Caco-2 (cell line): ENCODE measurements at regions not wholly inside any gene's neighbourhood (a gene's known extent, or its start where the extent isn't known, plus 50 kb on each side); places are given as distances from the start of the nearest gene placed in this dataset.

ENCODE experiments used
- BruUV-seq: library from RNA; stranded (reverse); fragments of 400-500 nt; replicated peaks from 2 replicates; lab custom pipeline; 2021; lab: Mats Ljungman, UMichigan
- CTCF ChIA-PET: fragments of 300-600 bp; sonication (Branson Sonifier 250); formaldehyde crosslinking; loops from one replicate; lab custom pipeline; 2022; ENCODE audit warnings: antibody characterized with exemption; lab: Charles Lee
- POLR2A ChIA-PET: fragments of 300-600 bp; sonication (Branson Sonifier 250); formaldehyde crosslinking; loops from one replicate; lab custom pipeline; 2022; ENCODE audit warnings: antibody characterized with exemption; lab: Charles Lee
- DNase-seq, 2 experiments: peaks; one replicate each; pipeline versions ENCODE4 v3.0.0 to v3.0.0-alpha.2; 2020 to 2022
- H3K27me3 ChIP-seq: replicated peaks from 2 replicates; pipeline ENCODE4 v1.6.0; 2011; ENCODE audit warnings: low read length; ENCODE audit not compliant: control insufficient read depth, insufficient read depth
- H3K36me3 ChIP-seq: 2 replicates; pipeline ENCODE4 v1.5.1; 2011; ENCODE audit warnings: low read length; ENCODE audit not compliant: control insufficient read depth, insufficient read depth
- H3K4me1 ChIP-seq: fragments of 250-450 bp; sonication (Bioruptor Pico); 2 replicates; pipeline ENCODE4 v1.5.1; 2020; ENCODE audit warnings: mild to moderate bottlenecking
- H3K4me3 ChIP-seq: 2 replicates; pipeline ENCODE4 v1.5.1; 2011; ENCODE audit warnings: low read depth, mild to moderate bottlenecking, control low read depth, low read length
- H3K9me3 ChIP-seq: fragments of 250-450 bp; sonication (Bioruptor Pico); 2 replicates; pipeline ENCODE4 v1.5.1; 2020; ENCODE audit warnings: mild to moderate bottlenecking, moderate library complexity
- H3K27ac Mint-ChIP-seq: one replicate; pipeline ENCODE4 v1.8.0; 2022; ENCODE audit warnings: mixed read lengths; ENCODE audit not compliant: unreplicated experiment
- H3K27me3 Mint-ChIP-seq: one replicate; pipeline ENCODE4 v1.8.0; 2022; ENCODE audit warnings: mixed read lengths; ENCODE audit not compliant: insufficient read depth, unreplicated experiment
- H3K36me3 Mint-ChIP-seq: one replicate; pipeline ENCODE4 v1.8.0; 2022; ENCODE audit warnings: mild to moderate bottlenecking, mixed read lengths; ENCODE audit not compliant: insufficient read depth, unreplicated experiment
- H3K4me1 Mint-ChIP-seq: one replicate; pipeline ENCODE4 v1.8.0; 2022; ENCODE audit warnings: low read depth, mixed read lengths; ENCODE audit not compliant: unreplicated experiment
- H3K4me3 Mint-ChIP-seq: one replicate; pipeline ENCODE4 v1.8.0; 2022; ENCODE audit warnings: mild to moderate bottlenecking, moderate library complexity, mixed read lengths; ENCODE audit not compliant: unreplicated experiment
- H3K9me3 Mint-ChIP-seq: one replicate; pipeline ENCODE4 v1.8.0; 2022; ENCODE audit warnings: mixed read lengths; ENCODE audit not compliant: unreplicated experiment
- intact Hi-C: fragments of 100-400 bp; cut with micrococcal nuclease; formaldehyde crosslinking; loops from one replicate; pipeline ENCODE4 v1.10.0; 2022; ENCODE audit not compliant: unreplicated experiment
- TF ChIP-seq, protein P1 (sequence below), 2 experiments: fragments of 200-600 bp in 1 of 2; IDR thresholded peaks; 1 replicate in 1 of 2; 2 replicates in 1 of 2; pipeline versions ENCODE4 v1.5.1 to v1.8.0; 2011 to 2022; ENCODE audit warnings: antibody characterized with exemption in 1 of 2, control low read depth in 1 of 2, inconsistent platforms in 1 of 2, low read depth in 1 of 2, low read length in 1 of 2, mild to moderate bottlenecking in 1 of 2, moderate library complexity in 1 of 2; ENCODE audit not compliant: insufficient read depth in 1 of 2, severe bottlenecking in 1 of 2, unreplicated experiment in 1 of 2

DNA sequence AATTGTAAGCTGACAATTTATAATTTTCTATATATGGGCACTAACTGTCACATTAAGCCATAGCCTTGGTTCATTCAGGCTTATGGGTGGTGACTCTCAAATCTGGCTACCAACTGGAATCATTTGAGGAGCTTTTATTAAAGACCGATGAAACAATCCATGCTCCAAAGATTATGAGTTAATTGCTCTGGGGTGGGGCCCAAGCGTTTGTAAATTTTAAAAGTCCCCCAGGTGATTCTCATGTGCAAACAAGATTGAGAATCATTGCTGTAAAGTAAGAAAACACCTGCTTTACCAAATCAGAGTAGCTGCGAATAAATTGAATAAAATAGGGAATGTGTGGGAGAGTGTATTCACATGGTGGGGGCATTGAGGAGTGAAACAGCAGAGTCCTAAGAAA is 76.1 kb upstream of the RAB27B start:
- ChIA-PET CTCF (no interaction called here), POLR2A (no interaction called here)
- BruUV-seq = no TSS peak
- Mint-ChIP-seq H3K9me3 (no peaks in the 10 kb centered on the region), H3K4me1 (peaks cover 15% of the 10 kb centered on the region), H3K27me3 (no peaks in the 10 kb centered on the region), H3K27ac (no peak overlapping the region), H3K36me3 (no peaks in the 10 kb centered on the region), H3K4me3 (no peak overlapping the region)
- H3K4me3 ChIP-seq = no peak overlapping the region
- TF ChIP-seq, protein P1, sequence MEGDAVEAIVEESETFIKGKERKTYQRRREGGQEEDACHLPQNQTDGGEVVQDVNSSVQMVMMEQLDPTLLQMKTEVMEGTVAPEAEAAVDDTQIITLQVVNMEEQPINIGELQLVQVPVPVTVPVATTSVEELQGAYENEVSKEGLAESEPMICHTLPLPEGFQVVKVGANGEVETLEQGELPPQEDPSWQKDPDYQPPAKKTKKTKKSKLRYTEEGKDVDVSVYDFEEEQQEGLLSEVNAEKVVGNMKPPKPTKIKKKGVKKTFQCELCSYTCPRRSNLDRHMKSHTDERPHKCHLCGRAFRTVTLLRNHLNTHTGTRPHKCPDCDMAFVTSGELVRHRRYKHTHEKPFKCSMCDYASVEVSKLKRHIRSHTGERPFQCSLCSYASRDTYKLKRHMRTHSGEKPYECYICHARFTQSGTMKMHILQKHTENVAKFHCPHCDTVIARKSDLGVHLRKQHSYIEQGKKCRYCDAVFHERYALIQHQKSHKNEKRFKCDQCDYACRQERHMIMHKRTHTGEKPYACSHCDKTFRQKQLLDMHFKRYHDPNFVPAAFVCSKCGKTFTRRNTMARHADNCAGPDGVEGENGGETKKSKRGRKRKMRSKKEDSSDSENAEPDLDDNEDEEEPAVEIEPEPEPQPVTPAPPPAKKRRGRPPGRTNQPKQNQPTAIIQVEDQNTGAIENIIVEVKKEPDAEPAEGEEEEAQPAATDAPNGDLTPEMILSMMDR (IDR thresholded peaks at IDR 0.05; ENCODE audit: insufficient read depth in 1 of 2, low read depth in 1 of 2, low read length in 1 of 2, severe bottlenecking in 1 of 2, unreplicated experiment in 1 of 2) = no peak
- no peaks in the 10 kb centered on the region for H3K27me3 ChIP-seq
- intact Hi-C loops = no loop called here
- no peak for DNase-seq
- H3K36me3 ChIP-seq = no peaks in the 10 kb centered on the region
- no peaks in the 10 kb centered on the region for H3K4me1 ChIP-seq
- no peaks in the 10 kb centered on the region for H3K9me3 ChIP-seq

DNA sequence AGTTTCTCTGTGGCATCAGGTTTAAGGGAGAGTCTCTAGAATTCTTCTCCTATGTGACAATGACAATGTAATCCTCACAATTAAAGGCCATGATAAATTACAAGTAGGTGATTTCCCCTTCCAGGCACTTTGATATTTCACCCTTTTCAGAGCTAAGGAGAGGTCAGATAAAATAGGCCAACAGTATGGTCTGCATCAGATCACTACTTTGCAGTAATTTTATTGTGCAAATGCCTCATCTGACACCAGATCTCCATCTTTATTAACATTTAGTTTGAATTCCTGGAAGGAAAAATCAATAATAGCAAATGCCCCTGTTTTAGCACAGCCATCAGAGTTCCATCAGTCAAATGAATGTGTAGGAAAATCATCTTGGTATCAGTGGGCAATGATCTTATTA is 72.8 kb upstream of the RAB27B start:
- H3K27ac Mint-ChIP-seq = no peak overlapping the region
- no TSS peak for BruUV-seq
- Histone ChIP-seq H3K4me1 (no peaks in the 10 kb centered on the region), H3K27me3 (no peaks in the 10 kb centered on the region), H3K9me3 (no peaks in the 10 kb centered on the region), H3K36me3 (no peaks in the 10 kb centered on the region), H3K4me3 (no peak overlapping the region)
- H3K27me3 Mint-ChIP-seq = no peaks in the 10 kb centered on the region
- POLR2A ChIA-PET = no interaction called here
- H3K36me3 Mint-ChIP-seq = no peaks in the 10 kb centered on the region
- no peaks in the 10 kb centered on the region for H3K9me3 Mint-ChIP-seq
- DNase-seq = no peak
- H3K4me1 Mint-ChIP-seq = peaks cover 10% of the 10 kb centered on the region
- CTCF ChIA-PET = no interaction called here
- intact Hi-C loops = no loop called here
- TF ChIP-seq, protein P1 (IDR thresholded peaks at IDR 0.05; ENCODE audit: insufficient read depth in 1 of 2, low read depth in 1 of 2, low read length in 1 of 2, severe bottlenecking in 1 of 2, unreplicated experiment in 1 of 2) = no peak
- H3K4me3 Mint-ChIP-seq = no peak overlapping the region

DNA sequence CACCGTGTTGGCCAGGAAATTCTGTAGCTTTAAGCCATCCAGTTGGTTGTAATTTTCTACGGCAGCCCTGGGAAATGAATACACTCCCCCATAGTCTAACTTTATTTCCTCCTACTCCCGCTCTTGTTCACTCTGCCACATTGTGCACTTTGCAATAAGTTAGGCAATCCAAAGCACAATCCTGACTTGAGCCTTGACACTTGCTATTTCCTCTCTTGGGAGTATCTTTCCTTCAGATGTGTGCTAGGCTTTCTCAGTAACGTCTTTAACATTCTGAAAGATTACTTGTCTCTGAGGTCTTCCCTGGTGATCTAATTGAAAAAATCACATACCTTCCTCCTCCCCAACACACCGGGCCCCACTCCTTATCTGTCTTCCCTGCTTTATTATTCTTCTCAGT is 65.9 kb upstream of the RAB27B start:
- intact Hi-C loops = no loop called here
- H3K4me1 Mint-ChIP-seq = peaks cover 18% of the 10 kb centered on the region

More for the DNA sequence above, 65.9 kb upstream of the RAB27B start:
- TF ChIP-seq, protein P1 (IDR thresholded peaks at IDR 0.05; ENCODE audit: insufficient read depth in 1 of 2, low read depth in 1 of 2, low read length in 1 of 2, severe bottlenecking in 1 of 2, unreplicated experiment in 1 of 2) = no peak
- Histone ChIP-seq H3K9me3 (no peaks in the 10 kb centered on the region), H3K36me3 (no peaks in the 10 kb centered on the region), H3K27me3 (no peaks in the 10 kb centered on the region), H3K4me3 (no peak overlapping the region), H3K4me1 (peaks cover 21% of the 10 kb centered on the region)
- CTCF ChIA-PET = no interaction called here
- no TSS peak for BruUV-seq
- Mint-ChIP-seq H3K36me3 (no peaks in the 10 kb centered on the region), H3K9me3 (no peaks in the 10 kb centered on the region), H3K27me3 (no peaks in the 10 kb centered on the region), H3K27ac (peak overlapping the region; percentile 55), H3K4me3 (no peak overlapping the region)
- POLR2A ChIA-PET = no interaction called here
- no peak for DNase-seq
